HCT116 (cell line): ENCODE measurements at regions not wholly inside any gene's neighbourhood (a gene's known extent, or its start where the extent isn't known, plus 50 kb on each side); places are given as distances from the start of the nearest gene placed in this dataset.

Source experiments
- CBX3 ChIP-seq: IDR thresholded peaks from 2 replicates; pipeline ENCODE4 v1.6.1; 2012; ENCODE audit warnings: low read depth
- EZH2 ChIP-seq: fragments of 200-600 bp; sonication (generic); IDR thresholded peaks from 2 replicates; pipeline ENCODE4 v1.6.1; 2017; ENCODE audit warnings: antibody characterized with exemption, mixed run types
- EZH2phosphoT487 ChIP-seq: fragments of 200-600 bp; IDR thresholded peaks from 2 replicates; pipeline ENCODE4 v1.6.1; 2018; ENCODE audit warnings: antibody characterized with exemption, borderline replicate concordance
- POLR2A ChIP-seq: IDR thresholded peaks from 2 replicates; pipeline ENCODE4 v1.7.0; 2011; ENCODE audit warnings: borderline replicate concordance; ENCODE audit not compliant: insufficient read depth, insufficient read length; ENCODE audit errors: extremely low read depth
- SRF ChIP-seq: IDR thresholded peaks from 2 replicates; pipeline ENCODE4 v1.6.1; 2012; ENCODE audit warnings: low read depth
- YY1 ChIP-seq: IDR thresholded peaks from 2 replicates; pipeline ENCODE4 v1.6.1; 2011; ENCODE audit warnings: low read length, low read depth, moderate library complexity, mild to moderate bottlenecking; ENCODE audit not compliant: insufficient replicate concordance; ENCODE audit errors: extremely low read depth
- ZFX ChIP-seq: fragments of 450-650 bp; IDR thresholded peaks from 2 replicates; pipeline ENCODE4 v1.6.1; 2017
- TF ChIP-seq, protein P1 (sequence below): IDR thresholded peaks from 2 replicates; pipeline ENCODE4 v1.6.1; 2012; ENCODE audit warnings: low read depth
- TF ChIP-seq, protein P2 (sequence below), 3 experiments: fragments of 200-600 bp in 1 of 3; sonication (generic) in 1 of 3; IDR thresholded peaks in 2 of 3; conservative IDR thresholded peaks in 1 of 3; 2 replicates each; pipeline ENCODE4 v1.5.1; 2012 to 2017; ENCODE audit warnings: low read depth in 2 of 3, low read length in 2 of 3, antibody characterized with exemption in 1 of 3, borderline replicate concordance in 1 of 3, control low read depth in 1 of 3, mild to moderate bottlenecking in 1 of 3, mixed read lengths in 1 of 3, mixed run types in 1 of 3, moderate library complexity in 1 of 3; ENCODE audit not compliant: insufficient read depth in 1 of 3

DNA sequence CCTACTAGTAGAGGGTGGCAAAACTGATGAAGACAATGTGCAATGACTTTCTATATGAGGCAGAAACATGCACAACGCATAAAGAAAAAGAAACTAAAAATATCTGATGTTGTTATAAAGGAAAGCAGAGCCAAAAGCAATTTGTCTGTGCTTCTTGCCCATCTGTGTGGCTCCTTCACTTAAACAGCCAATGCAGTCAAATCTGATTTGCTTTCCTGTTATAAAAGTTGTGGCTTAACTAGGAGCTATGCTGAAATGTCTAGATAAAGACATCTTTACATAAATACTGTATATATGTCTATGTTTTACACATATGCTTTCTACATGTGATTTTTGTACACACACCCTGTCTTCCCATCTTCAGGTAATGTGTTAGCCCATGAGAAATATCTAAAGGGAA, 508.2 kb downstream of the CETN3 start:
- TF ChIP-seq, protein P1, sequence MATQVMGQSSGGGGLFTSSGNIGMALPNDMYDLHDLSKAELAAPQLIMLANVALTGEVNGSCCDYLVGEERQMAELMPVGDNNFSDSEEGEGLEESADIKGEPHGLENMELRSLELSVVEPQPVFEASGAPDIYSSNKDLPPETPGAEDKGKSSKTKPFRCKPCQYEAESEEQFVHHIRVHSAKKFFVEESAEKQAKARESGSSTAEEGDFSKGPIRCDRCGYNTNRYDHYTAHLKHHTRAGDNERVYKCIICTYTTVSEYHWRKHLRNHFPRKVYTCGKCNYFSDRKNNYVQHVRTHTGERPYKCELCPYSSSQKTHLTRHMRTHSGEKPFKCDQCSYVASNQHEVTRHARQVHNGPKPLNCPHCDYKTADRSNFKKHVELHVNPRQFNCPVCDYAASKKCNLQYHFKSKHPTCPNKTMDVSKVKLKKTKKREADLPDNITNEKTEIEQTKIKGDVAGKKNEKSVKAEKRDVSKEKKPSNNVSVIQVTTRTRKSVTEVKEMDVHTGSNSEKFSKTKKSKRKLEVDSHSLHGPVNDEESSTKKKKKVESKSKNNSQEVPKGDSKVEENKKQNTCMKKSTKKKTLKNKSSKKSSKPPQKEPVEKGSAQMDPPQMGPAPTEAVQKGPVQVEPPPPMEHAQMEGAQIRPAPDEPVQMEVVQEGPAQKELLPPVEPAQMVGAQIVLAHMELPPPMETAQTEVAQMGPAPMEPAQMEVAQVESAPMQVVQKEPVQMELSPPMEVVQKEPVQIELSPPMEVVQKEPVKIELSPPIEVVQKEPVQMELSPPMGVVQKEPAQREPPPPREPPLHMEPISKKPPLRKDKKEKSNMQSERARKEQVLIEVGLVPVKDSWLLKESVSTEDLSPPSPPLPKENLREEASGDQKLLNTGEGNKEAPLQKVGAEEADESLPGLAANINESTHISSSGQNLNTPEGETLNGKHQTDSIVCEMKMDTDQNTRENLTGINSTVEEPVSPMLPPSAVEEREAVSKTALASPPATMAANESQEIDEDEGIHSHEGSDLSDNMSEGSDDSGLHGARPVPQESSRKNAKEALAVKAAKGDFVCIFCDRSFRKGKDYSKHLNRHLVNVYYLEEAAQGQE, result no peak
- TF ChIP-seq EZH2phosphoT487 (no peak), EZH2 (no peak), SRF (no peak), ZFX (no peak), POLR2A (no peak), YY1 (no peak), CBX3 (no peak)
- TF ChIP-seq, protein P2, sequence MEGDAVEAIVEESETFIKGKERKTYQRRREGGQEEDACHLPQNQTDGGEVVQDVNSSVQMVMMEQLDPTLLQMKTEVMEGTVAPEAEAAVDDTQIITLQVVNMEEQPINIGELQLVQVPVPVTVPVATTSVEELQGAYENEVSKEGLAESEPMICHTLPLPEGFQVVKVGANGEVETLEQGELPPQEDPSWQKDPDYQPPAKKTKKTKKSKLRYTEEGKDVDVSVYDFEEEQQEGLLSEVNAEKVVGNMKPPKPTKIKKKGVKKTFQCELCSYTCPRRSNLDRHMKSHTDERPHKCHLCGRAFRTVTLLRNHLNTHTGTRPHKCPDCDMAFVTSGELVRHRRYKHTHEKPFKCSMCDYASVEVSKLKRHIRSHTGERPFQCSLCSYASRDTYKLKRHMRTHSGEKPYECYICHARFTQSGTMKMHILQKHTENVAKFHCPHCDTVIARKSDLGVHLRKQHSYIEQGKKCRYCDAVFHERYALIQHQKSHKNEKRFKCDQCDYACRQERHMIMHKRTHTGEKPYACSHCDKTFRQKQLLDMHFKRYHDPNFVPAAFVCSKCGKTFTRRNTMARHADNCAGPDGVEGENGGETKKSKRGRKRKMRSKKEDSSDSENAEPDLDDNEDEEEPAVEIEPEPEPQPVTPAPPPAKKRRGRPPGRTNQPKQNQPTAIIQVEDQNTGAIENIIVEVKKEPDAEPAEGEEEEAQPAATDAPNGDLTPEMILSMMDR (IDR thresholded peaks at IDR 0.05 in 2 of 3, conservative IDR thresholded peaks at IDR 0.05 in 1 of 3; ENCODE audit: borderline replicate concordance in 1 of 3, insufficient read depth in 1 of 3, low read depth in 2 of 3, low read length in 2 of 3), result no peak
